ENCODE measurements at regions not wholly inside any gene's neighbourhood (a gene's known extent, or its start where the extent isn't known, plus 50 kb on each side); places are given as distances from the start of the nearest gene placed in this dataset.

- no peaks in the 10 kb centered on the region for H3K9me3 ChIP-seq
- no peaks in the 10 kb centered on the region for H3K4me1 ChIP-seq
- TF ChIP-seq CTCF (IDR thresholded peaks at IDR 0.05) (no peak), EP300 (IDR thresholded peaks at IDR 0.05) (no peak), POLR2A (IDR thresholded peaks at IDR 0.05) (no peak), POLR2AphosphoS5 (IDR thresholded peaks at IDR 0.05) (no peak)
- H3K4me3 ChIP-seq = no peak overlapping the region
- 71% methylated on average over 4 of the region's 4 CpGs for WGBS
- DNase-seq (ENCODE audit: low spot score in 2 of 2) = no peak
- H3K27ac ChIP-seq = no peak overlapping the region
- H3K36me3 ChIP-seq = no peaks in the 10 kb centered on the region
- H3K27me3 ChIP-seq = no peaks in the 10 kb centered on the region
Observed at GRCh38 chr6:145406783-145407182, 328.5 kb downstream of the EPM2A start.

GRCh38 chr6:145415616-145416015, 319.7 kb downstream of the EPM2A start:
- no peaks in the 10 kb centered on the region for H3K9me3 ChIP-seq
- no peaks in the 10 kb centered on the region for H3K36me3 ChIP-seq
- H3K27ac ChIP-seq = no peak overlapping the region
- no peaks in the 10 kb centered on the region for H3K4me1 ChIP-seq
- WGBS = 68% methylated on average over 2 of the region's 2 CpGs
- no peak overlapping the region for H3K4me3 ChIP-seq
- no peaks in the 10 kb centered on the region for H3K27me3 ChIP-seq
- no peak for DNase-seq (ENCODE audit: low spot score in 2 of 2)
- TF ChIP-seq POLR2A (IDR thresholded peaks at IDR 0.05) (no peak), EP300 (IDR thresholded peaks at IDR 0.05) (no peak), CTCF (IDR thresholded peaks at IDR 0.05) (no peak), POLR2AphosphoS5 (IDR thresholded peaks at IDR 0.05) (no peak)

- H3K27ac ChIP-seq = no peak overlapping the region
- H3K4me1 ChIP-seq = no peaks in the 10 kb centered on the region
- WGBS = 86% methylated on average over 1 of the region's 1 CpG
- no peak for TF ChIP-seq CTCF (IDR thresholded peaks at IDR 0.05)
- no peak for TF ChIP-seq EP300 (IDR thresholded peaks at IDR 0.05)
- no peak for TF ChIP-seq POLR2A (IDR thresholded peaks at IDR 0.05)
- TF ChIP-seq POLR2AphosphoS5 (IDR thresholded peaks at IDR 0.05) = no peak
- no peak overlapping the region for H3K4me3 ChIP-seq
- no peaks in the 10 kb centered on the region for H3K27me3 ChIP-seq
- H3K36me3 ChIP-seq = no peaks in the 10 kb centered on the region
- DNase-seq (ENCODE audit: low spot score in 2 of 2) = no peak
- no peaks in the 10 kb centered on the region for H3K9me3 ChIP-seq
Observed at GRCh38 chr6:145420599-145420998, 314.7 kb downstream of the EPM2A start.

GRCh38 chr6:145423936-145424335, 311.4 kb downstream of the EPM2A start:
- Histone ChIP-seq H3K27ac (no peak overlapping the region), H3K27me3 (no peaks in the 10 kb centered on the region), H3K36me3 (no peaks in the 10 kb centered on the region), H3K4me1 (no peaks in the 10 kb centered on the region), H3K4me3 (no peak overlapping the region), H3K9me3 (no peaks in the 10 kb centered on the region)
- no peak for DNase-seq (ENCODE audit: low spot score in 2 of 2)
- WGBS = 68% methylated on average over 3 of the region's 3 CpGs
- TF ChIP-seq EP300 (IDR thresholded peaks at IDR 0.05) (no peak), POLR2AphosphoS5 (IDR thresholded peaks at IDR 0.05) (no peak), POLR2A (IDR thresholded peaks at IDR 0.05) (no peak), CTCF (IDR thresholded peaks at IDR 0.05) (no peak)

GRCh38 chr6:145427232-145427631, 308.1 kb downstream of the EPM2A start:
- Histone ChIP-seq H3K9me3 (no peaks in the 10 kb centered on the region), H3K4me1 (no peaks in the 10 kb centered on the region), H3K36me3 (no peaks in the 10 kb centered on the region), H3K27me3 (no peaks in the 10 kb centered on the region), H3K27ac (no peak overlapping the region), H3K4me3 (no peak overlapping the region)
- DNase-seq (ENCODE audit: low spot score in 2 of 2) = no peak
- 65% methylated on average over 4 of the region's 4 CpGs for WGBS
- TF ChIP-seq POLR2AphosphoS5 (IDR thresholded peaks at IDR 0.05) = no peak
- no peak for TF ChIP-seq EP300 (IDR thresholded peaks at IDR 0.05)
- no peak for TF ChIP-seq CTCF (IDR thresholded peaks at IDR 0.05)

Measured in suprapubic skin (tissue), 4 donors.